Mesenchymal stem cell (in vitro differentiated cells and primary cell): ENCODE measurements at regions not wholly inside any gene's neighbourhood (a gene's known extent, or its start where the extent isn't known, plus 50 kb on each side); places are given as distances from the start of the nearest gene placed in this dataset.

Source experiments
- DNase-seq: peaks from one replicate; pipeline ENCODE4 v3.0.0-alpha.2; 2013
- H2AFZ ChIP-seq: one replicate; pipeline ENCODE4 v1.6.1; 2013; ENCODE audit warnings: low read depth, mild to moderate bottlenecking, control low read depth, inconsistent platforms, low read length, moderate library complexity
- H2AK5ac ChIP-seq: 2 replicates; pipeline ENCODE4 v1.6.1; 2013; ENCODE audit warnings: low read length, moderate library complexity, mild to moderate bottlenecking, inconsistent platforms; ENCODE audit not compliant: severe bottlenecking
- H2BK120ac ChIP-seq: one replicate; pipeline ENCODE4 v1.6.1; 2013; ENCODE audit warnings: low read depth, mild to moderate bottlenecking, inconsistent platforms, low read length, moderate library complexity
- H2BK12ac ChIP-seq, 2 experiments: one replicate each; pipeline ENCODE4 v1.6.1; 2013; ENCODE audit warnings: inconsistent platforms in 2 of 2, low read length in 2 of 2, mild to moderate bottlenecking in 2 of 2, moderate library complexity in 2 of 2, control low read depth in 1 of 2
- H2BK15ac ChIP-seq: one replicate; pipeline ENCODE4 v1.6.1; 2013; ENCODE audit warnings: mild to moderate bottlenecking, low read depth, inconsistent platforms; ENCODE audit not compliant: poor library complexity, severe bottlenecking
- H2BK5ac ChIP-seq: 2 replicates; pipeline ENCODE4 v1.6.1; 2013; ENCODE audit warnings: low read depth, mild to moderate bottlenecking, low read length, control low read depth, inconsistent platforms; ENCODE audit not compliant: poor library complexity, severe bottlenecking
- H3K14ac ChIP-seq, 2 experiments: one replicate each; pipeline ENCODE4 v1.6.1; 2013; ENCODE audit warnings: inconsistent platforms in 2 of 2, low read length in 2 of 2, control low read depth in 1 of 2, mild to moderate bottlenecking in 1 of 2, moderate library complexity in 1 of 2
- H3K18ac ChIP-seq, 2 experiments: one replicate each; pipeline ENCODE4 v1.6.1; 2013; ENCODE audit warnings: inconsistent platforms in 2 of 2, low read length in 2 of 2, control low read depth in 1 of 2, low read depth in 1 of 2, mild to moderate bottlenecking in 1 of 2
- H3K23ac ChIP-seq, 2 experiments: one replicate each; pipeline ENCODE4 v1.6.1; 2013; ENCODE audit warnings: inconsistent platforms in 2 of 2, low read length in 2 of 2, mild to moderate bottlenecking in 2 of 2, moderate library complexity in 2 of 2, control low read depth in 1 of 2
- H3K27ac ChIP-seq: 2 replicates; pipeline ENCODE4 v1.5.1; 2013; ENCODE audit warnings: mild to moderate bottlenecking, moderate library complexity, low read length, control low read depth, inconsistent platforms; ENCODE audit not compliant: poor library complexity, severe bottlenecking
- H3K27me3 ChIP-seq, 2 experiments: 2 replicates each; pipeline versions ENCODE4 v1.6.1 to v1.7.0; 2013; ENCODE audit warnings: low read length in 2 of 2, mild to moderate bottlenecking in 2 of 2, moderate library complexity in 2 of 2, control low read depth in 1 of 2, inconsistent platforms in 1 of 2; ENCODE audit not compliant: control insufficient read depth in 1 of 2, insufficient read depth in 1 of 2
- H3K36me3 ChIP-seq, 2 experiments: 2 replicates each; pipeline versions ENCODE4 v1.6.1 to v1.7.0; 2013; ENCODE audit warnings: low read length in 2 of 2, control low read depth in 1 of 2, inconsistent platforms in 1 of 2, low read depth in 1 of 2, mild to moderate bottlenecking in 1 of 2; ENCODE audit not compliant: insufficient read depth in 2 of 2, control insufficient read depth in 1 of 2
- H3K4ac ChIP-seq, 2 experiments: one replicate each; pipeline ENCODE4 v1.6.1; 2013; ENCODE audit warnings: inconsistent platforms in 2 of 2, low read length in 2 of 2, mild to moderate bottlenecking in 2 of 2, moderate library complexity in 2 of 2, control low read depth in 1 of 2, low read depth in 1 of 2
- H3K4me1 ChIP-seq: 2 replicates; pipeline ENCODE4 v1.6.1; 2013; ENCODE audit warnings: low read depth, low read length, control low read depth; ENCODE audit not compliant: control insufficient read depth, insufficient read depth
- H3K4me2 ChIP-seq: 2 replicates; pipeline ENCODE4 v1.6.1; 2013; ENCODE audit warnings: low read length, mild to moderate bottlenecking, inconsistent platforms; ENCODE audit not compliant: poor library complexity, severe bottlenecking
- H3K4me3 ChIP-seq, 2 experiments: 2 replicates each; pipeline versions ENCODE4 v1.5.1 to v1.7.0; 2013; ENCODE audit warnings: low read length in 2 of 2, mild to moderate bottlenecking in 2 of 2, control low read depth in 1 of 2, low read depth in 1 of 2; ENCODE audit not compliant: insufficient read depth in 1 of 2
- H3K79me1 ChIP-seq: replicated peaks from 2 replicates; pipeline ENCODE4 v1.6.1; 2013; ENCODE audit warnings: mild to moderate bottlenecking, control low read depth, low read length, inconsistent platforms; ENCODE audit not compliant: poor library complexity, severe bottlenecking
- H3K9ac ChIP-seq: 2 replicates; pipeline ENCODE4 v1.7.0; 2013; ENCODE audit warnings: mild to moderate bottlenecking, low read length, moderate library complexity
- H3K9me3 ChIP-seq: 2 replicates; pipeline ENCODE4 v1.7.0; 2013; ENCODE audit warnings: mild to moderate bottlenecking, low read length; ENCODE audit not compliant: control insufficient read depth
- H4K8ac ChIP-seq: one replicate; pipeline ENCODE4 v1.6.1; 2013; ENCODE audit warnings: inconsistent platforms, mild to moderate bottlenecking, low read length, moderate library complexity
- H4K91ac ChIP-seq: one replicate; pipeline ENCODE4 v1.6.1; 2013; ENCODE audit warnings: mild to moderate bottlenecking, low read length, inconsistent platforms
- WGBS: methylation state at CpG from one replicate; pipeline ENCODE4 v1.1.7; 2013; ENCODE audit warnings: mixed read lengths; 5-methylcytosine and 5-hydroxymethylcytosine counted together

GRCh38 chr3:115248274-115248673 lies 101.2 kb upstream of the ZBTB20 start:
- H3K18ac ChIP-seq, result no peak overlapping the region
- H3K4me1 ChIP-seq, result peaks cover 3% of the 10 kb centered on the region
- no CpG with 5 or more reads among the region's 2 CpGs for WGBS
- no peak overlapping the region for H2BK15ac ChIP-seq
- H3K23ac ChIP-seq, result no peak overlapping the region
- H4K8ac ChIP-seq, result no peak overlapping the region
- peak; percentile 25 for DNase-seq
- no peak overlapping the region for H2BK12ac ChIP-seq
- no peak overlapping the region for H4K91ac ChIP-seq
- no peak overlapping the region for H3K4me2 ChIP-seq
- H2BK120ac ChIP-seq, result no peak overlapping the region
- H3K27ac ChIP-seq, result no peak overlapping the region
- no peak overlapping the region for H2BK5ac ChIP-seq
- H3K27me3 ChIP-seq, result peaks cover 0 to 3% of the 10 kb centered on the region in 2 experiments
- H3K9me3 ChIP-seq, result no peaks in the 10 kb centered on the region
- H3K36me3 ChIP-seq, result no peaks in the 10 kb centered on the region
- no peak overlapping the region for H3K14ac ChIP-seq
- no peaks in the 10 kb centered on the region for H3K79me1 ChIP-seq
- H2AK5ac ChIP-seq, result no peak overlapping the region
- no peak overlapping the region for H2AFZ ChIP-seq
- H3K4ac ChIP-seq, result no peak overlapping the region
- H3K9ac ChIP-seq, result no peak overlapping the region
- H3K4me3 ChIP-seq, result no peak overlapping the region

- no peak overlapping the region for H3K4me2 ChIP-seq
- H2BK5ac ChIP-seq, result no peak overlapping the region
- H3K14ac ChIP-seq, result no peak overlapping the region
- no peaks in the 10 kb centered on the region for H3K4me1 ChIP-seq
- H4K8ac ChIP-seq, result no peak overlapping the region
- no peak overlapping the region for H2BK12ac ChIP-seq
- H3K9ac ChIP-seq, result no peak overlapping the region
- no peak overlapping the region for H3K23ac ChIP-seq
- no peak overlapping the region for H2AK5ac ChIP-seq
- no peak overlapping the region for H3K4ac ChIP-seq
- H2BK120ac ChIP-seq, result no peak overlapping the region
- peaks cover 0 to 5% of the 10 kb centered on the region in 2 experiments for H3K27me3 ChIP-seq
- no peak for DNase-seq
- H3K27ac ChIP-seq, result no peak overlapping the region
- H3K4me3 ChIP-seq, result no peak overlapping the region
- H3K18ac ChIP-seq, result no peak overlapping the region
- no peak overlapping the region for H2BK15ac ChIP-seq
- no peaks in the 10 kb centered on the region for H3K79me1 ChIP-seq
- H4K91ac ChIP-seq, result no peak overlapping the region
- H2AFZ ChIP-seq, result no peak overlapping the region
- no peaks in the 10 kb centered on the region for H3K36me3 ChIP-seq
- peaks cover 5% of the 10 kb centered on the region for H3K9me3 ChIP-seq
These were observed 104.4 kb upstream of the ZBTB20 start for GRCh38 chr3:115251509-115251908.

DNA sequence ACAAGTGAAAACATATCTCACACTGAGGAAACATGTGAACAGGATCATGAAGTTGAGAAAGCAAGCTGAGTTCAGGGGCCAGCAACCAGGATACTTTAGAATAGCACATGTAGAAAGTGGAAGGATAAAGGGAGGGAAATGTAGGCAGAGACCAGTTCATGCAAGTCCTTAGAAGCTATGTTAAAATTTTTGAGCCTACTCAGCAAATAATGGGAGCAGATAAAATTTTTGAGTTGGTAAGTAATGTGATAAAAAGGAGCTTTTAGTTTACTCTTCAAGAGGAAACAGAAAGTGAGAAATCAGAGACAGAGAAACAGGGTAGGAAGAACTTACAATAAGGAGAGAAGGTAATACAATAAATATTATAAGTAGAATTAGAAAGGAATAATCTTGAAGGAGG lies 105.6 kb upstream of the ZBTB20 start:
- no peak overlapping the region for H2BK15ac ChIP-seq

DNA sequence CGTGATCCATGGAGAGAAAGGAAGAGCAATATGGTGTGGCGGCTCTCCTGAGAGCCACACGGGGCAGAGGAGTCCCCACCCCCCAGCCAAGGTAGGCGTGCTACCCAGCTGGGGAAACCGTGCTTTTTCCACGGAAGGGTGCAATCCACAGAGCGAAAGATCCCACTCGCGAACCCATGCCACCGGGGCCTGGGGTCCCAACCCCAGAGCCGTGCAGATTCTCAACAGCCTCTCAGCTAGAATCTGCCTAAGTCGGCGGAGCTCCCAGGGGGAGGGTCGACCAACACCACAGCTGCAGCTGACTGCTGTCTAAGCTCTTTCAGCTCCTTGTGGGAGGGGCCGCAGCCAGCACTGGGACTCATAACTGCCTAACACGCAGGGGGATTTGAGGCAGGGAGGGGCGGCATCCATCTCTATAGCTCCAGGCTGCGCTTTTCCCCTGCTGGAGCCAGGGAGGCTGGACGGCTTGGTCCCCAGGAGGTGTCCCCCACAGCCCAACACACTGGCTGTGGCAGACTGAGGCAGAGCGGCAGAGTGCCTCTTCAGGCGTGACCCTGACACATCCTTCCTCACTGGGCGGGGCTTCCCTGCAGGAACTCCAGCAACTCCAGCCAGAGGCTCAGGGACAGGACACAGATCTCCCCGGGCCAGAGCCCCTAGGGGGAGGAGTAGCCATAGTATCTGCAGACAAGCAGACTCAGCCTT lies 107.6 kb upstream of the ZBTB20 start:
- no peak for DNase-seq
- no peak overlapping the region for H2AFZ ChIP-seq
- H3K79me1 ChIP-seq, result no peaks in the 10 kb centered on the region
- H3K18ac ChIP-seq, result no peak overlapping the region
- H3K9me3 ChIP-seq, result peaks cover 9% of the 10 kb centered on the region
- H3K4me3 ChIP-seq, result no peak overlapping the region
- no peak overlapping the region for H2BK15ac ChIP-seq
- no peak overlapping the region for H3K4me2 ChIP-seq
- H3K4ac ChIP-seq, result no peak overlapping the region
- no peaks in the 10 kb centered on the region for H3K4me1 ChIP-seq
- H2BK120ac ChIP-seq, result no peak overlapping the region
- H2BK5ac ChIP-seq, result no peak overlapping the region
- WGBS, result 85% methylated on average over 23 of the region's 23 CpGs
- no peak overlapping the region for H4K91ac ChIP-seq
- H3K9ac ChIP-seq, result no peak overlapping the region
- no peak overlapping the region for H2AK5ac ChIP-seq
- no peak overlapping the region for H2BK12ac ChIP-seq
- H3K27ac ChIP-seq, result no peak overlapping the region
- peaks cover 0 to 5% of the 10 kb centered on the region in 2 experiments for H3K27me3 ChIP-seq
- H3K23ac ChIP-seq, result no peak overlapping the region
- no peak overlapping the region for H4K8ac ChIP-seq
- H3K14ac ChIP-seq, result no peak overlapping the region
- H3K36me3 ChIP-seq, result no peaks in the 10 kb centered on the region

More for the DNA sequence above, 105.6 kb upstream of the ZBTB20 start:
- Histone ChIP-seq H2BK120ac (no peak overlapping the region), H4K91ac (no peak overlapping the region), H3K4ac (no peak overlapping the region), H3K9me3 (peaks cover 9% of the 10 kb centered on the region), H3K79me1 (no peaks in the 10 kb centered on the region), H3K9ac (no peak overlapping the region), H3K4me1 (no peaks in the 10 kb centered on the region), H3K4me2 (no peak overlapping the region), H2AK5ac (no peak overlapping the region), H2BK12ac (no peak overlapping the region), H4K8ac (no peak overlapping the region), H3K27me3 (peaks cover 0 to 5% of the 10 kb centered on the region in 2 experiments), H3K27ac (no peak overlapping the region), H3K23ac (no peak overlapping the region), H2BK5ac (no peak overlapping the region), H2AFZ (no peak overlapping the region), H3K4me3 (no peak overlapping the region), H3K36me3 (no peaks in the 10 kb centered on the region), H3K18ac (no peak overlapping the region), H3K14ac (no peak overlapping the region)
- no peak for DNase-seq
